ENCODE measurements at regions not wholly inside any gene's neighbourhood (a gene's known extent, or its start where the extent isn't known, plus 50 kb on each side); places are given as distances from the start of the nearest gene placed in this dataset.

DNA sequence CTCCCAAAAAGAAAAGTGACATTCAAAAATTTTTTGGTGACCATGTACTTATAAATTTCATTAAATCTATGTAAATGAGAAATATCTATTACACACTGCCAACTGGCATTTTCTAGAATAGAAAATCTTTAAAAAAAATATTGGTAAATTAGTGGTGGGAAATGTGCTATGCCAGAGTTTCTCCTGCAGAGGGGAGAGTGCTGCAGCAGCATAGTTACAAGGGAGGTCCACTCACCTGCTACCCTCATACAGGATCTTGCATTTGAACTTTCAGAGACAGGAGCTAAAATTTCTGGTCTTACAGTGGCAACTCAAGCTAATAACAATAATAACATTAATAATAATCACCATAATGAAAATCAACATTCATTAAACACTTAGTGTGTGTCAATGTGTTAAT lies 459.6 kb downstream of the NSUN3 start:
- no peaks in the 10 kb centered on the region for H3F3A ChIP-seq (ENCODE audit: control insufficient read depth, insufficient read depth)
- H3K9me3 ChIP-seq (ENCODE audit: control insufficient read depth, insufficient read depth, low read length): no peaks in the 10 kb centered on the region
- H3K9me2 ChIP-seq (replicated peaks; ENCODE audit: control insufficient read depth, low read length): no peaks in the 10 kb centered on the region
- TF ChIP-seq EZH2phosphoT487 (IDR thresholded peaks at IDR 0.05; ENCODE audit: borderline replicate concordance, low read length): no peak
- TF ChIP-seq, protein P1, sequence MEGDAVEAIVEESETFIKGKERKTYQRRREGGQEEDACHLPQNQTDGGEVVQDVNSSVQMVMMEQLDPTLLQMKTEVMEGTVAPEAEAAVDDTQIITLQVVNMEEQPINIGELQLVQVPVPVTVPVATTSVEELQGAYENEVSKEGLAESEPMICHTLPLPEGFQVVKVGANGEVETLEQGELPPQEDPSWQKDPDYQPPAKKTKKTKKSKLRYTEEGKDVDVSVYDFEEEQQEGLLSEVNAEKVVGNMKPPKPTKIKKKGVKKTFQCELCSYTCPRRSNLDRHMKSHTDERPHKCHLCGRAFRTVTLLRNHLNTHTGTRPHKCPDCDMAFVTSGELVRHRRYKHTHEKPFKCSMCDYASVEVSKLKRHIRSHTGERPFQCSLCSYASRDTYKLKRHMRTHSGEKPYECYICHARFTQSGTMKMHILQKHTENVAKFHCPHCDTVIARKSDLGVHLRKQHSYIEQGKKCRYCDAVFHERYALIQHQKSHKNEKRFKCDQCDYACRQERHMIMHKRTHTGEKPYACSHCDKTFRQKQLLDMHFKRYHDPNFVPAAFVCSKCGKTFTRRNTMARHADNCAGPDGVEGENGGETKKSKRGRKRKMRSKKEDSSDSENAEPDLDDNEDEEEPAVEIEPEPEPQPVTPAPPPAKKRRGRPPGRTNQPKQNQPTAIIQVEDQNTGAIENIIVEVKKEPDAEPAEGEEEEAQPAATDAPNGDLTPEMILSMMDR (IDR thresholded peaks at IDR 0.05; ENCODE audit: low read depth, low read length, poor library complexity, severe bottlenecking): no peak
- H3K36me3 ChIP-seq (ENCODE audit: control insufficient read depth, low read length): no peaks in the 10 kb centered on the region
- H3K79me2 ChIP-seq (ENCODE audit: control insufficient read depth, low read length): no peaks in the 10 kb centered on the region
- no peak overlapping the region for H3K4me3 ChIP-seq (ENCODE audit: low read length)
- H3K27me3 ChIP-seq (ENCODE audit: control insufficient read depth, low read length): no peaks in the 10 kb centered on the region
- no peaks in the 10 kb centered on the region for H4K20me1 ChIP-seq (ENCODE audit: control insufficient read depth, insufficient read depth, low read depth, low read length)
- H3K4me2 ChIP-seq (ENCODE audit: low read length): no peak overlapping the region
- no peak overlapping the region for H3K27ac ChIP-seq (ENCODE audit: low read depth, low read length)
- H3K4me1 ChIP-seq (ENCODE audit: control insufficient read depth, low read length): no peaks in the 10 kb centered on the region

DNA sequence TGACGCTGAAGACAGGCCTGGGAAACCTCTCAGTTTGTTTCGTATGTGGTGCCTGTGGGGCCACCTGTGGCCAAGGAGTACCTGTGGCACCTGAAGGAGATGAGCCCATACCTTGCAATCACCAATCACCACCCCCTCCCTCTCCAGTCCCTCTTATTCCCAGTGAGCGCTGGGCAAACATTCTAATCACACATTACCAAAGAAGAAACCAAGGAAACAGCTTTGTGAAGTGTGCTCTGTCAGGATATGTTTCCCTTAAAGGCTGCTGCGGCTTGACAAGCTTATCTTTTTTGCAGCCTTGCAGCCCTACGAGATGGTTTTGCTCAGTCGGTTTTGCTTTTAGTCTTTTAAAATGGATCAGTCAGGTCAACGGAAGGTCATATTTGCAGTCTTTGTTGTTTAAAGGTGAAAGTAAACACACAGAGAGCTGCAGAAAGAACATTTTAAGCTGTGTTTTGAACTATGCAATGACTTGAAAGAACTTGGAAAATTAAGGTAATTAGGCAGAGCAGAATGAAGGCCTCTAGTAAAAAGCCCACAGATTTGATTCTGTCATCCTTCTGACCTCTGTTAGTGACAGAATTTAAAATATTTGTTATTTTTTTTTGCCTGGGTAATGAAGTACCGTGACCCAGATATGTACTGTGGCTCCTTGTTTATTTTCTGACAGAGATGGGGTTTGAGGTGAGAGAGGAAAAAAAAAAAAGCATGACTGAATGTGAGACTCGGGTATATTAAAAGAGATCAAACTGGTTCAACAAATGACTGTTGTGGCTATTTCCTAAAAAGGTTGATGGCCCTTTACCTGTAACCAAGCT lies 461.4 kb downstream of the NSUN3 start:
- Histone ChIP-seq H3F3A (ENCODE audit: control insufficient read depth, insufficient read depth) (no peaks in the 10 kb centered on the region), H3K79me2 (ENCODE audit: control insufficient read depth, low read length) (no peaks in the 10 kb centered on the region), H3K27me3 (ENCODE audit: control insufficient read depth, low read length) (no peaks in the 10 kb centered on the region), H3K4me3 (ENCODE audit: low read length) (no peak overlapping the region), H3K4me1 (ENCODE audit: control insufficient read depth, low read length) (no peaks in the 10 kb centered on the region), H3K36me3 (ENCODE audit: control insufficient read depth, low read length) (no peaks in the 10 kb centered on the region), H3K27ac (ENCODE audit: low read depth, low read length) (no peak overlapping the region), H3K4me2 (ENCODE audit: low read length) (no peak overlapping the region), H3K9me3 (ENCODE audit: control insufficient read depth, insufficient read depth, low read length) (no peaks in the 10 kb centered on the region), H3K9me2 (replicated peaks; ENCODE audit: control insufficient read depth, low read length) (no peaks in the 10 kb centered on the region), H4K20me1 (ENCODE audit: control insufficient read depth, insufficient read depth, low read depth, low read length) (no peaks in the 10 kb centered on the region)
- TF ChIP-seq, protein P1 (IDR thresholded peaks at IDR 0.05; ENCODE audit: low read depth, low read length, poor library complexity, severe bottlenecking): no peak
- no peak for TF ChIP-seq EZH2phosphoT487 (IDR thresholded peaks at IDR 0.05; ENCODE audit: borderline replicate concordance, low read length)

DNA sequence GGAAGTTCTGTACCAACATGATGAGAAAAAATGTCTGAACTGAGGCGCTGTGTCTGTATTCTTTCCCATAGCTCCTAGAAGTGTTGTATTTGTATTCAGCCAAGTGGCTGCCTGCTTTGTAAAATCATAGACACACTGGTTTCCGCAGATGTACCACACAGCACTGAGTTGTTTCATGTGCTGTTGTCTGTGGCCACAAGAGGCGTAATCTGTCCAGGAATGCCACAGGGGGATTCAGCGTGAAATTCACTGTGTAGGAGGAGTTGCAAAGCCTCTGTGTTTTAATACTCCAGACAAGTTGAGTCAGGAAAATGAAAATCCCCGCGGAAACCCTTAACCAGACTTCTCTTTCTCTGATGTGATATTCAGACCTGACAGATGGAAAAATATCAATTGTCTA lies 462.2 kb downstream of the NSUN3 start:
- Histone ChIP-seq H3K4me3 (ENCODE audit: low read length) (no peak overlapping the region), H3K27ac (ENCODE audit: low read depth, low read length) (no peak overlapping the region), H3K4me1 (ENCODE audit: control insufficient read depth, low read length) (no peaks in the 10 kb centered on the region), H3K9me2 (replicated peaks; ENCODE audit: control insufficient read depth, low read length) (no peaks in the 10 kb centered on the region), H3K4me2 (ENCODE audit: low read length) (no peak overlapping the region), H3F3A (ENCODE audit: control insufficient read depth, insufficient read depth) (no peaks in the 10 kb centered on the region), H3K27me3 (ENCODE audit: control insufficient read depth, low read length) (no peaks in the 10 kb centered on the region), H3K9me3 (ENCODE audit: control insufficient read depth, insufficient read depth, low read length) (no peaks in the 10 kb centered on the region), H3K36me3 (ENCODE audit: control insufficient read depth, low read length) (no peaks in the 10 kb centered on the region), H3K79me2 (ENCODE audit: control insufficient read depth, low read length) (no peaks in the 10 kb centered on the region), H4K20me1 (ENCODE audit: control insufficient read depth, insufficient read depth, low read depth, low read length) (no peaks in the 10 kb centered on the region)
- TF ChIP-seq, protein P1 (IDR thresholded peaks at IDR 0.05; ENCODE audit: low read depth, low read length, poor library complexity, severe bottlenecking): no peak
- TF ChIP-seq EZH2phosphoT487 (IDR thresholded peaks at IDR 0.05; ENCODE audit: borderline replicate concordance, low read length): no peak

Data from DOHH2 (cell line).